ENCODE measurements at regions not wholly inside any gene's neighbourhood (a gene's known extent, or its start where the extent isn't known, plus 50 kb on each side); places are given as distances from the start of the nearest gene placed in this dataset.

- H3K27me3 ChIP-seq, result no peaks in the 10 kb centered on the region
Measured at GRCh38 chr13:89738072-89738471, 1609.4 kb upstream of the MIR17HG start.

DNA sequence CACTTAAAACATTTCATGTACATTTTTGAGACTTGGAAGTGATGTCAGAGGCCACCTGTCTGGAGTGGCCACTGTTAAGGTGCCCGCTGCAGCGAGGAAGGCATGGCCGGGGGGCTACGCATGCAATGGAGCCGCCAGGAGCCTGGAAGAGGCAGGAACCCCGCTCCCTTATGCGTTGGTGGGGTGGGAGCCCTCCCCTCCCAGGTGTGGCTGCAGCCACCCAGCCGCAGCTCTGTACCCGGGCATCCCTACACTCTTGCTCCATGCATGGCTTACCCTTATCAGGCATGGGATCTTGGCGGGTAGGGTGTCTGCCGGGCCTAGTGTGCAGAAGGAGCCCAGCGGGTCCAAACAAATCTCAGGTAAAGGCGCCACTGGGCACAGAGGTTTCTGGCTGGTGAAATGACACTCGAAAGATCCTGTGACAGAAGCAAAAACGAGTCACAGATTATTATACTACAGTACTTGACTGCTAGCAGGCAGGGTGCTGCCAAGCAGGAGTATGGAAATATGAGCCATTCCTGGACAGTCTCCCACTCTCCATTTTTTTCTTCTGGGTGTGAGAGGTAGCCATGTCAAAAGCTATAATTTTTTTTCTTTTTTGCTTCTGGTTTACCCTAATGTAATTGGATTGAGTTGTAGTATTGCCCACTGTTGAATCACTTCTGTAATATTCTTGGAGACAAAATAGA, 1606.3 kb upstream of the MIR17HG start:
- H3K4me3 ChIP-seq, result no peak overlapping the region
- no peak for DNase-seq (ENCODE audit: extremely low spot score in 2 of 2)
- TF ChIP-seq POLR2AphosphoS5 (IDR thresholded peaks at IDR 0.05; ENCODE audit: insufficient read depth in 1 of 2, low read depth in 1 of 2) (no peak), POLR2A (IDR thresholded peaks at IDR 0.05) (no peak)
- intact Hi-C loops (cut with DNase I), result no loop called here
- no peak overlapping the region for H3K27ac ChIP-seq
- H3K27me3 ChIP-seq, result no peaks in the 10 kb centered on the region
- H3K4me1 ChIP-seq, result no peaks in the 10 kb centered on the region
- no peaks in the 10 kb centered on the region for H3K9me3 ChIP-seq
- no peaks in the 10 kb centered on the region for H3K36me3 ChIP-seq

More at GRCh38 chr13:89738072-89738471, 1609.4 kb upstream of the MIR17HG start:
- Histone ChIP-seq H3K9me3 (no peaks in the 10 kb centered on the region), H3K27ac (no peak overlapping the region), H3K4me3 (no peak overlapping the region), H3K36me3 (no peaks in the 10 kb centered on the region), H3K4me1 (no peaks in the 10 kb centered on the region)
- intact Hi-C loops (cut with DNase I), result no loop called here
- DNase-seq (ENCODE audit: extremely low spot score in 2 of 2), result no peak
- TF ChIP-seq POLR2A (IDR thresholded peaks at IDR 0.05) (no peak), POLR2AphosphoS5 (IDR thresholded peaks at IDR 0.05; ENCODE audit: insufficient read depth in 1 of 2, low read depth in 1 of 2) (no peak)
- TF ChIP-seq, protein P1, sequence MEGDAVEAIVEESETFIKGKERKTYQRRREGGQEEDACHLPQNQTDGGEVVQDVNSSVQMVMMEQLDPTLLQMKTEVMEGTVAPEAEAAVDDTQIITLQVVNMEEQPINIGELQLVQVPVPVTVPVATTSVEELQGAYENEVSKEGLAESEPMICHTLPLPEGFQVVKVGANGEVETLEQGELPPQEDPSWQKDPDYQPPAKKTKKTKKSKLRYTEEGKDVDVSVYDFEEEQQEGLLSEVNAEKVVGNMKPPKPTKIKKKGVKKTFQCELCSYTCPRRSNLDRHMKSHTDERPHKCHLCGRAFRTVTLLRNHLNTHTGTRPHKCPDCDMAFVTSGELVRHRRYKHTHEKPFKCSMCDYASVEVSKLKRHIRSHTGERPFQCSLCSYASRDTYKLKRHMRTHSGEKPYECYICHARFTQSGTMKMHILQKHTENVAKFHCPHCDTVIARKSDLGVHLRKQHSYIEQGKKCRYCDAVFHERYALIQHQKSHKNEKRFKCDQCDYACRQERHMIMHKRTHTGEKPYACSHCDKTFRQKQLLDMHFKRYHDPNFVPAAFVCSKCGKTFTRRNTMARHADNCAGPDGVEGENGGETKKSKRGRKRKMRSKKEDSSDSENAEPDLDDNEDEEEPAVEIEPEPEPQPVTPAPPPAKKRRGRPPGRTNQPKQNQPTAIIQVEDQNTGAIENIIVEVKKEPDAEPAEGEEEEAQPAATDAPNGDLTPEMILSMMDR (IDR thresholded peaks at IDR 0.05), result no peak

DNA sequence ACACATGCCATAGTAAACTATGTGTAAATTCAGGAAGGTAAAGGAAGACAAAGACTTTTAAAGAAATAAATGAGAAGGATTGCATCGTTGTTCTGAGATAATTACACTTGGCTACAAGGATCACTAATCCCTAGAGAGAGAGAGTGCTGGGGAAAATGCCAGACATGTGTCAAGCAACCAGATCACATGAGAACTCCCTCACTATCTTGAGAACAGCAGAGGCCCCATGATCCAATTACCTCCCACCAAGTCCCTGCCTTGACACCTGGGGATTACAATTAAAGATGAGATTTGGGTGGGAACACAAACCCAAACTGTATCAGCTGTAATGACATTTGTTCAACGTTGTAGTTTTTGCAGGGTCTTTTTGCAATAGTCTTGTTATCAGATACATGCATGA, 1600.9 kb upstream of the MIR17HG start:
- intact Hi-C loops (cut with DNase I), result no loop called here
- no peak overlapping the region for H3K27ac ChIP-seq
- H3K9me3 ChIP-seq, result no peaks in the 10 kb centered on the region
- no peaks in the 10 kb centered on the region for H3K4me1 ChIP-seq
- H3K36me3 ChIP-seq, result no peaks in the 10 kb centered on the region
- DNase-seq (ENCODE audit: extremely low spot score in 2 of 2), result no peak
- no peak for TF ChIP-seq POLR2A (IDR thresholded peaks at IDR 0.05)
- no peak for TF ChIP-seq POLR2AphosphoS5 (IDR thresholded peaks at IDR 0.05; ENCODE audit: insufficient read depth in 1 of 2, low read depth in 1 of 2)
- TF ChIP-seq, protein P1 (IDR thresholded peaks at IDR 0.05), result no peak
- no peaks in the 10 kb centered on the region for H3K27me3 ChIP-seq
- no peak overlapping the region for H3K4me3 ChIP-seq

- intact Hi-C loops (cut with DNase I), result no loop called here
- Histone ChIP-seq H3K4me1 (no peaks in the 10 kb centered on the region), H3K27ac (no peak overlapping the region), H3K9me3 (no peaks in the 10 kb centered on the region), H3K4me3 (no peak overlapping the region), H3K27me3 (no peaks in the 10 kb centered on the region), H3K36me3 (no peaks in the 10 kb centered on the region)
- no peak for DNase-seq (ENCODE audit: extremely low spot score in 2 of 2)
- TF ChIP-seq, protein P1 (IDR thresholded peaks at IDR 0.05), result no peak
- TF ChIP-seq POLR2AphosphoS5 (IDR thresholded peaks at IDR 0.05; ENCODE audit: insufficient read depth in 1 of 2, low read depth in 1 of 2) (no peak), POLR2A (IDR thresholded peaks at IDR 0.05) (no peak)
Measured at GRCh38 chr13:89748716-89749115, 1598.8 kb upstream of the MIR17HG start.

DNA sequence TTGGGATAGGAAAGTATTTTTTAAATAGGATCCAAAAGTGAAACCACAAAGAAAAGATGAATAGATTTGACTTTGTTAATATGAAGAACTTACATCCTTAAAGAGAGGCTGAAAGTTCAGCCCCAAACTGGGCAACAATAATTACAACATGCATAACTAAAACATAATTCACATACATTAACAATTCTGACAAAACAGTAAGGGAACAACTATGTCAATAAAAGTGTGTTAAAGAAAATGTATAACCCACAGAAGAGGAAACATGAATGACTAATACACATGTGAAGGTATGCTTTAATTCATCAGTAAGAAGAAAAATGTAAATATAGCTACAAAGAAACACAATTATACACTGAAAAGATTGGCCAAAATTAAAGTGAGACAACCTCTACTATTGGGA, 1597.6 kb upstream of the MIR17HG start:
- intact Hi-C loops (cut with DNase I), result no loop called here

More for the DNA sequence above, 1597.6 kb upstream of the MIR17HG start:
- no peaks in the 10 kb centered on the region for H3K27me3 ChIP-seq
- no peaks in the 10 kb centered on the region for H3K9me3 ChIP-seq
- no peaks in the 10 kb centered on the region for H3K36me3 ChIP-seq
- no peak for DNase-seq (ENCODE audit: extremely low spot score in 2 of 2)
- TF ChIP-seq POLR2AphosphoS5 (IDR thresholded peaks at IDR 0.05; ENCODE audit: insufficient read depth in 1 of 2, low read depth in 1 of 2), result no peak
- TF ChIP-seq, protein P1 (IDR thresholded peaks at IDR 0.05), result no peak
- no peak for TF ChIP-seq POLR2A (IDR thresholded peaks at IDR 0.05)
- H3K27ac ChIP-seq, result no peak overlapping the region
- H3K4me1 ChIP-seq, result no peaks in the 10 kb centered on the region
- H3K4me3 ChIP-seq, result no peak overlapping the region

Measured in vagina (tissue), 2 donors.